ENCODE measurements at regions not wholly inside any gene's neighbourhood (a gene's known extent, or its start where the extent isn't known, plus 50 kb on each side); places are given as distances from the start of the nearest gene placed in this dataset.

- DNase-seq (ENCODE audit: low spot score in 2 of 2) (no peak), ATAC-seq (no peak)
- no peak overlapping the region for H3K27ac Mint-ChIP-seq
- peaks cover 3 to 4% of the 10 kb centered on the region in 2 donors for H3K9me3 Mint-ChIP-seq
- H3K36me3 Mint-ChIP-seq = peaks cover 7 to 8% of the 10 kb centered on the region in 2 donors
Observed at GRCh38 chr18:78656346-78656925, 323.2 kb upstream of the SALL3 start.

GRCh38 chr18:78658531-78658930 is 321.1 kb upstream of the SALL3 start:
- Mint-ChIP-seq H3K27ac (no peak overlapping the region), H3K36me3 (no peaks in the 10 kb centered on the region), H3K9me3 (no peaks in the 10 kb centered on the region)
- no peak for ATAC-seq
- no peak for DNase-seq (ENCODE audit: low spot score in 2 of 2)

DNA sequence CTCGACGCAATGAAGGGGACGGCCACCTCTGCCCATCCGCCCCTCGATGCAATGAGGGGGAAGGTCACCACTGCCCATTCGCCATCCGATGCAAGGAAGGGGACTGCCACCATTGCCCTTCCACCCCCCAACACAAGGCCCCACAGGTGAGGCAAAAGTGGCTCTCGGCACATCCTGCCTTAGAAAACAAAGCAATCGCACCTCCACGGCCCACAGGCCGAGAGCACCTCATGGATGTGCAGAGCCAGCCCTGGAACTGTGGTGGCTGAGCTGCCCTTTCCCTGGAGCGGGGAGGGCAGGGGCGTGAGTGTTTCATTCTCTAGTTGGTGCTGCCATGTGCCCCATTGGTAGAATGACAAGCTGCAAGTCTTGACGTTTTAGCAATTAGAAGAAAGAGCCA is 320.6 kb upstream of the SALL3 start:
- no peak for DNase-seq (ENCODE audit: low spot score in 2 of 2)
- no peaks in the 10 kb centered on the region for H3K9me3 Mint-ChIP-seq
- no peak for ATAC-seq
- H3K27ac Mint-ChIP-seq = no peak overlapping the region
- H3K36me3 Mint-ChIP-seq = no peaks in the 10 kb centered on the region

GRCh38 chr18:78659748-78660147 is 319.9 kb upstream of the SALL3 start:
- ATAC-seq (peak; percentile 37 to 69), DNase-seq (ENCODE audit: low spot score in 2 of 2) (peak in 1 of 2 donors; percentile 36)
- Mint-ChIP-seq H3K27ac (no peak overlapping the region), H3K9me3 (no peaks in the 10 kb centered on the region), H3K36me3 (no peaks in the 10 kb centered on the region)

GRCh38 chr18:78660311-78660710 is 319.3 kb upstream of the SALL3 start:
- ATAC-seq (no peak), DNase-seq (ENCODE audit: low spot score in 2 of 2) (no peak)
- Mint-ChIP-seq H3K27ac (no peak overlapping the region), H3K9me3 (no peaks in the 10 kb centered on the region), H3K36me3 (no peaks in the 10 kb centered on the region)

DNA sequence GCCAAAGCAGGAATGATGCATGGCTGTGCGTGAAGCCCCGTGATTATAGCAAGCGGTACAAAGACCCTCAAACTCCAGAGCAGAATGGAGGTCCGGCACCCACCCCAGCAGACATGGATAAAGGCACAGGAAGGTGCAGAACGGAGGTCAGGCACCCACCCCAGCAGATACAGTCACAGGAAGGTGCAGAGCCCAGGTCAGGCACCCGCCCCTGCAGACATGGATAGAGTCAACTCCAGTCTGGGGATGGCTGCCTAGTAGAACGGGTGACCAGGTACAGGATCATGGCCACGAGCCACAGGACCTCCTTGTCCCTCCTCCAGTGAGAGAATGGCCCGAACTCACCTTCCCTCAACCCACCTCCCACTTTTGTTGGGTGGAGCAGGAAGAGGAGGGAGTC is 318.3 kb upstream of the SALL3 start:
- DNase-seq (ENCODE audit: low spot score in 2 of 2) (no peak), ATAC-seq (no peak)
- no peaks in the 10 kb centered on the region for H3K9me3 Mint-ChIP-seq
- H3K27ac Mint-ChIP-seq = no peak overlapping the region
- no peaks in the 10 kb centered on the region for H3K36me3 Mint-ChIP-seq

- Mint-ChIP-seq H3K9me3 (no peaks in the 10 kb centered on the region), H3K27ac (no peak overlapping the region), H3K36me3 (no peaks in the 10 kb centered on the region)
- no peak for DNase-seq (ENCODE audit: low spot score in 2 of 2)
- ATAC-seq = no peak
Observed at GRCh38 chr18:78662879-78663278, 316.7 kb upstream of the SALL3 start.

DNA sequence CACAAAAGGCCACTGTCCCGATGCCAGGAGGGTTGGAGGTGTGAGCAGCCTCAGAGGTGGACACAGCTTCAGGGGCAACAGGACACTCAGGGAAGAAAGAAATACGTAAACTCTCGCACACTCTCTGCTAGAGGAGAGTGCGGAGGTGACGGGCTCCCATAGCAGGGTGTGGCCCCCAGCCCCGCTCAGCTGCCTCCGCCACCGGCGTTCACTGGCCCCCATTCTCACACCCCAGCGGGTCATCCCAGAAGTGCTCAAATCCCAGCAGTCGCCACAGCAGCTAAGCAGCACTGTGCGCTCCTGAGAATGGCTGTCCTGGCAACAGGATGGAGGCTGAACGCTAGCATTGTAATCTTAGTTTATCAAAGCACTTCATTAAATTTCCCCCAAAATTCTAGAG is 315.6 kb upstream of the SALL3 start:
- DNase-seq (ENCODE audit: low spot score in 2 of 2) (no peak), ATAC-seq (no peak)
- Mint-ChIP-seq H3K36me3 (no peaks in the 10 kb centered on the region), H3K9me3 (no peaks in the 10 kb centered on the region), H3K27ac (no peak overlapping the region)

GRCh38 chr18:78664848-78665247 is 314.8 kb upstream of the SALL3 start:
- no peaks in the 10 kb centered on the region for H3K36me3 Mint-ChIP-seq
- ATAC-seq (no peak), DNase-seq (ENCODE audit: low spot score in 2 of 2) (no peak)
- H3K9me3 Mint-ChIP-seq = no peaks in the 10 kb centered on the region
- no peak overlapping the region for H3K27ac Mint-ChIP-seq

DNA sequence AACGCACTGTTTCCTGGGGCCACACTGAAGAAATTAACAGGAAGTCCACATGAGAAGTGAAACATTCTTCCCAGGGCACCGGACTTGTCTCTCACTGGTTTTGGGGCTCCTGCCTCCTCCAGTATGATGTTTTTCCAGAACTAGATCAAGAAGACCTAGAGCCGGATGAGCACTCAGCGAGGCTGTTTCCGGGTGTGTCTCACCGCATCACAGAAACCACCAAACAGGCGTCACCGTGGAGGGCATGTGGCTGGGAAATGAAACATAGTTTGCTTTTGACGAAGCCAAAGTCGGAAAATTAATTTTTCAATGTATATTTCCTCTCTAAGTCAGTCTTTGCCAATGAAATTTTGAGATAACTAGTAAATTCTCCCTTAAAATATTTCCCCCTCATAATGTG is 314.0 kb upstream of the SALL3 start:
- ATAC-seq (no peak), DNase-seq (ENCODE audit: low spot score in 2 of 2) (no peak)
- Mint-ChIP-seq H3K27ac (no peak overlapping the region), H3K36me3 (no peaks in the 10 kb centered on the region), H3K9me3 (no peaks in the 10 kb centered on the region)

DNA sequence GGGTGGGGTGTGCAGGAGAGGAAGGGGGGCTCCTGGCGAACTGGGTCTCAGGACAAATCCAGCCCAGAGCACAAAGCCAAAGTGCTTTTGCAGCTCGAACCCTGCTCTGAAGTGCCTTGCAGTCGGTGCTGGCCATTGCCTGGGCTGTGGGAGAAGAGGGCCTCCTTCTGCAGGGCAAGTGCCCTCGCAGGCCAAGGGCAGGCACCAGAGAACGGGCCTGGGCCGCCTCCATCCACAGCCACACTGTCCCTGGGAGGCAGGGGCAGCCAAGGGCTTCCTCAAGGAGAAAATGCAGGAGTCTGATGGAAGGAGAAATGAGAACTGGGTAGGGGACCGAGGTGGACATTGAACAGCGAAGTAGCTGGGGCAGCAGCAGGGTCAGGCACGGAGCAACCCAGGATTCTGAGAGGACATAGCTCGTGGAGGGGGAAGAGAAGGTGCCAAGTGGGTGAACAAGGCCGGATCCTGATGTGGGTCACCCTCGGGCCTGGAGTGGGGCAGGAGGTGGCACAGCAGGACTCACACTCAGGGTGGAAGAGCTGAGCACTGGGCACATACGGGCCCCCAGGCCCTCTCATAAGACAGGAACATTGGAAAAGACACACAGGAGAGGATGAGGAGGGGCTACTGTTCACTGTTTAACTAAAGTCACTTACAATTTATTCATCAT is 312.8 kb upstream of the SALL3 start:
- ATAC-seq = no peak

GRCh38 chr18:78670778-78671391 is 308.7 kb upstream of the SALL3 start:
- H3K36me3 Mint-ChIP-seq = no peaks in the 10 kb centered on the region
- no peak overlapping the region for H3K27ac Mint-ChIP-seq
- DNase-seq (ENCODE audit: low spot score in 2 of 2) (no peak), ATAC-seq (no peak)
- no peaks in the 10 kb centered on the region for H3K9me3 Mint-ChIP-seq

More for the DNA sequence above, 312.8 kb upstream of the SALL3 start:
- H3K27ac Mint-ChIP-seq = no peak overlapping the region
- H3K9me3 Mint-ChIP-seq = no peaks in the 10 kb centered on the region
- no peak for DNase-seq (ENCODE audit: low spot score in 2 of 2)
- no peaks in the 10 kb centered on the region for H3K36me3 Mint-ChIP-seq

- H3K36me3 Mint-ChIP-seq = no peaks in the 10 kb centered on the region
- no peaks in the 10 kb centered on the region for H3K9me3 Mint-ChIP-seq
- no peak overlapping the region for H3K27ac Mint-ChIP-seq
- DNase-seq (ENCODE audit: low spot score in 2 of 2) (no peak), ATAC-seq (no peak)
Observed at GRCh38 chr18:78671551-78671950, 308.1 kb upstream of the SALL3 start.

GRCh38 chr18:78672862-78673446 is 306.7 kb upstream of the SALL3 start:
- ATAC-seq (no peak), DNase-seq (ENCODE audit: low spot score in 2 of 2) (no peak)
- H3K9me3 Mint-ChIP-seq = no peaks in the 10 kb centered on the region
- H3K36me3 Mint-ChIP-seq = no peaks in the 10 kb centered on the region
- no peak overlapping the region for H3K27ac Mint-ChIP-seq

DNA sequence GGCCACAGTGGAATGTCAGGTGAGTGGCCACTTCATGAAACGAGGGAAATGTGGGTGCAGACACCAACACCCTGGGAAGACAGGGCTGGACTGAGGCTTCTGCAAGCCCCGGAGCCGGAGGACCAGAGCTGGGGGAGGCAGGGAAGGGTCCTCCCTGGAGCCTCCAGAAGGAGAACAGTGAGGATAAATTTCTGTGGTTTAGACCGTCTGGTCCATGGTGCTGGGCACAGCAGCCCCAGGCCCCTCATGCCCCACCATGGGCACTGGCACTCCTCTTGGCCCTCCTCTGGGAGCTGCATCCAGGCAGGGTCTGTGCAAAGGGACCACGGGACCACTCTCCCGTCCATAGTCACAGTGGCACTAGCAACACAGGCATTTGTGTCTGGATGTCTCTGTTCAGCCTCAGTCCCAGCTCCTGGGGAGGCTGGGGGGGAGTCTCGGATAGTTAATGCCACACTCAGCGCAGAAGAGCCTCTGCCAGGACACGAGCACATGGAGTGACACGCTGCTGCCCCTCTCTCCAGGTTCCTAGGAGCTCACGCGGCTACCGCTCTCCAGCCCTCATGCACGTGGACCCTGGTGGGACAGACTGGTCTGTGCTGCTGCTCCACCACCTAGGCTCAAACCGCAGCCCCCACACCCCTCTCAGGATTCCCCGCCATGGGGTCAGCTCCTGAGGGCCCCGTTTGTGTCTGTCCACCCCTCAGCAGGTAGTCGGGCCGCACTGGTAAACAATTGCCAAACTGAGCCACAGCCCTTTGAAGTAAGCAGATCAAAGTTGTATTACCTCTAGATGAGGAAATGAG is 305.9 kb upstream of the SALL3 start:
- no peak for DNase-seq (ENCODE audit: low spot score in 2 of 2)
- no peak for ATAC-seq
- Mint-ChIP-seq H3K36me3 (no peaks in the 10 kb centered on the region), H3K27ac (no peak overlapping the region), H3K9me3 (no peaks in the 10 kb centered on the region)

DNA sequence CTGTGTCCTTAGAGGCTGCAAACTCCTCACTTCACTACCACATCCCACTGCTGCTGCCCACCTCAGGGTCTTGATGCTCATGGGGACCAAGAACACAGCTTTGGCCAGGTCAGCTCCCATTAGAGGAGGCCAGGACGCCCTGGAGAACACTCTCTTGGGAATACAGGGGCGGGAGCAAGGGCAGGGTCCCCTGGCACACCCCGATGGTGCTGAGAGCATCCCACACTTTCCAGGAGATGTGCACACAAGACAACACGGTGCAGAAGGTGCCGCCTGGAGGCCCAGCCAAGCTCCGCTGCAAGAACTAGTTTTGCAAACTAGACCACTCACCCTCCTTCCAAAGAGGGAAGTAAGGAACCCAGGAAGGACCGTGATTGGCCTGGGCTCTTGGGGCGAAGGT is 304.4 kb upstream of the SALL3 start:
- DNase-seq (ENCODE audit: low spot score in 2 of 2) (no peak), ATAC-seq (no peak)
- Mint-ChIP-seq H3K27ac (no peak overlapping the region), H3K9me3 (no peaks in the 10 kb centered on the region), H3K36me3 (no peaks in the 10 kb centered on the region)
